ENCODE measurements at regions not wholly inside any gene's neighbourhood (a gene's known extent, or its start where the extent isn't known, plus 50 kb on each side); places are given as distances from the start of the nearest gene placed in this dataset.

DNA sequence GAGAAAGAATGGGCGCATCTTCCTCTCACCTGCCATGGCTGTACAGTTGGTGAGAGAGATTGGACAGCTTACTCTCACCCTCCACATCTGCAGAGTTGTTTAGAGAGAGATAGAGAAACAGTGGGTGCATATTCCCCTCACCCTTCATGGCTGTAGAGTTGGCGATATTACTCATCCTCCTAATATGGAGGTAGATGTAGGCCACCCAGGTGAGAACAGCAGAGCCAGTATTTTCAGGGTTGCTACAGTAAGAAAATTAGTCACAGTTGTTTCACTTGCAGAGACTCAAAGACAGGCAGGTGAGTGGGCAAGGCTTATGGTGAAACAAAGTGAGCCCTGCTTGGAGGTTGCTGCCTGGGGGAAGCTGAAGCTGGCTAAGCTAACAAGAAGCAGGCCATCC, 65.0 kb upstream of the PFKP start:
- Histone ChIP-seq H3K27me3 (ENCODE audit: control insufficient read depth, insufficient read depth, low read length) (peaks cover 7% of the 10 kb centered on the region), H3K18ac (ENCODE audit: low read depth, low read length) (no peak overlapping the region), H4K8ac (ENCODE audit: low read depth in 2 of 2, low read length in 2 of 2) (no peak overlapping the region), H3K4me3 (ENCODE audit: insufficient read depth, low read depth, low read length) (no peak overlapping the region), H3K9ac (ENCODE audit: low read depth, low read length) (no peak overlapping the region), H2BK120ac (ENCODE audit: low read depth, low read length) (no peak overlapping the region), H3K14ac (replicated peaks; ENCODE audit: low read depth, low read length) (no peak overlapping the region), H3K23ac (ENCODE audit: low read depth, low read length) (no peak overlapping the region), H3K9me1 (ENCODE audit: insufficient read depth, low read length) (no peaks in the 10 kb centered on the region; the same call in 1 of the 2 replicates), H2AK9ac (replicated peaks; ENCODE audit: low read depth, low read length, poor library complexity) (no peak overlapping the region), H4K5ac (ENCODE audit: low read depth, low read length) (no peak overlapping the region), H2AK5ac (ENCODE audit: low read depth, low read length) (no peak overlapping the region), H2AFZ (replicated peaks; ENCODE audit: low read length, poor library complexity) (no peak overlapping the region), H3K56ac (ENCODE audit: extremely low read depth, insufficient read depth, low read length) (no peak overlapping the region), H3K27ac (ENCODE audit: insufficient read depth, low read length) (no peak overlapping the region), H3K36me3 (ENCODE audit: control insufficient read depth, insufficient read depth, low read length) (no peaks in the 10 kb centered on the region), H3K4me1 (ENCODE audit: control insufficient read depth, insufficient read depth, low read length) (no peaks in the 10 kb centered on the region), H3K79me1 (ENCODE audit: low read depth in 1 of 2, low read length in 2 of 2) (no peaks in the 10 kb centered on the region), H2BK15ac (ENCODE audit: low read depth, low read length) (no peak overlapping the region), H3K4me2 (ENCODE audit: low read depth, low read length) (no peak overlapping the region), H2BK5ac (ENCODE audit: low read depth, low read length, poor library complexity, severe bottlenecking) (no peak overlapping the region), H3K4ac (ENCODE audit: low read depth, low read length) (no peak overlapping the region), H2BK20ac (ENCODE audit: low read depth, low read length) (no peak overlapping the region), H4K91ac (ENCODE audit: insufficient read depth, low read depth, low read length) (no peak overlapping the region), H4K20me1 (ENCODE audit: insufficient read depth, low read length) (no peaks in the 10 kb centered on the region), H3K9me3 (ENCODE audit: control insufficient read depth, insufficient read depth, low read length) (no peaks in the 10 kb centered on the region)
- WGBS, 2 experiments (ENCODE audit: extremely low coverage in 2 of 2, insufficient read length in 1 of 2): no CpG with 5 or more reads among the region's 2 CpGs
- in situ Hi-C loops (cut with MboI; ENCODE audit: low sequenced_read_pairs): no loop called here
- no TSS peak for BruUV-seq (replicated peaks)
- ChIA-PET POLR2A (ENCODE audit: unreplicated experiment) (no interaction called here), CTCF (no interaction called here)
- dilution Hi-C loops (cut with HindIII; ENCODE audit: low sequenced_read_pairs, unreplicated experiment): no loop called here
- ATAC-seq (ENCODE audit: low read depth) (no peak), DNase-seq (no peak)
- TF ChIP-seq MXI1 (IDR thresholded peaks at IDR 0.05; ENCODE audit: borderline replicate concordance, low read depth, low read length): no peak
- TF ChIP-seq SMC3 (IDR thresholded peaks at IDR 0.05; ENCODE audit: low read depth, low read length): no peak
- intact Hi-C loops (cut with micrococcal nuclease): no loop called here
